Tibial nerve (tissue), 4 donors: ENCODE measurements at regions not wholly inside any gene's neighbourhood (a gene's known extent, or its start where the extent isn't known, plus 50 kb on each side); places are given as distances from the start of the nearest gene placed in this dataset.

Experiments
- CTCF ChIP-seq, 5 experiments: fragments of 200-600 bp in 3 of 5; fragments of 450-650 bp in 2 of 5; sonication (generic) in 3 of 5; IDR thresholded peaks; one replicate each; pipeline ENCODE4 v1.5.1; 2016 to 2019; ENCODE audit warnings: antibody characterized with exemption in 5 of 5, mild to moderate bottlenecking in 3 of 5, moderate library complexity in 2 of 5
- EP300 ChIP-seq, 2 donors: sonication (generic); formaldehyde crosslinking; IDR thresholded peaks; one replicate each; pipeline ENCODE4 v1.6.1; 2017; ENCODE audit warnings: antibody characterized with exemption in 2 of 2, mild to moderate bottlenecking in 1 of 2
- POLR2A ChIP-seq, 2 donors: fragments of 450-650 bp; IDR thresholded peaks; one replicate each; pipeline ENCODE4 v1.6.1; 2017; ENCODE audit warnings: antibody characterized with exemption in 2 of 2, mild to moderate bottlenecking in 2 of 2, moderate library complexity in 2 of 2

GRCh38 chr3:116815831-116816588 is 106.4 kb downstream of the TUSC7 start:
- TF ChIP-seq CTCF (IDR thresholded peaks at IDR 0.05) (no peak), POLR2A (IDR thresholded peaks at IDR 0.05) (no peak), EP300 (IDR thresholded peaks at IDR 0.05) (no peak)
